ENCODE measurements at regions not wholly inside any gene's neighbourhood (a gene's known extent, or its start where the extent isn't known, plus 50 kb on each side); places are given as distances from the start of the nearest gene placed in this dataset.
A peak's percentile ranks its signal among the peaks of the same experiment; 100 is the strongest.

- no peak for DNase-seq
These were observed 122.6 kb upstream of the PHACTR1 start for GRCh38 chr6:12593771-12594529.

DNA sequence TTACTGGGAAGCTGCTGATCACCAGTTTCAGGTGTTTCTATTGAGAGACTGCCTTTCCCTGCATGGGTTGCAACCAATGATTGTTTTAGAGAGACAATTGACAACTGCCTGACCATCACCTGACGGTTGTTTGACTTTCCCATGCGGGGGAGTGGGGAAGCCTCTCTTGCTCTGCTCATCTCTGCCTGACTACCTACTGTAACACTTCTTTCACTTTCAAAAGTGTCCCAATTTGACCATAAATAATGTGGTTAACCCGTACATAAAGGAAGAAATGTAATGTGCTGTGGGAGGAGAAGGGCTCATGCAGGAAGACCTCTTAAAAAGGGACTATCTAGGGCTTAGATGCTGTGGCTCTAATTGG, 122.1 kb upstream of the PHACTR1 start:
- DNase-seq = no peak

DNA sequence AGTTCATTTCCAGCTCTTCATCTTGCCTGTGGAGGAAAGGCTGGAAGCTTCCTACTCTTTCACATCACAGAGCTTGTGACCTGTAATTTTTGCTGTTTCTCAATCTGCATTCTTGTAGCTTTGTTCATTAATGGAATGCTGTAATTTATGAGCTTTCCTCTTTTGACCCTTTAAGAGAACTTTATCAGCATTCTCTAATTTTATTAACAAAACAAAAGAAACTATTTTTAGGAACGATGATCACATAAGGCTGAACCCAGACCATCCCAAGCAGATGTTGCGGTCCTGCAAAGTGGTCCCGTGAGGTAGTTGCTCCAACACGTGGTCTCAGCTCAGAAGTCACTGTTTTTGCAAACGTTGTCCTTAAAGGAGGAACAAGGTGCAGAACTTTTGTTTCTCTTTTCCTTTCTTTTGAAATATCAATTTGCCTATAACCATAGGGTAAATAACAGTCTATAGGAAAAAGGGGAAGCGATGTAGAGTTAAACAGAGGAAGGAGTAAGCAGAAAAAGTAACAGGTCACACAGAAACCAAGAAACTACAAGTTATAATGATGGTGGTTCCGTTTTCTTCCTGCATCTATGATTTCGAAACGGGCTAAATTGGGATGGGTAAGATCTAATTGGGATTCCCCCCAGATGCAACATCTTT, 121.3 kb upstream of the PHACTR1 start:
- DNase-seq = no peak

DNA sequence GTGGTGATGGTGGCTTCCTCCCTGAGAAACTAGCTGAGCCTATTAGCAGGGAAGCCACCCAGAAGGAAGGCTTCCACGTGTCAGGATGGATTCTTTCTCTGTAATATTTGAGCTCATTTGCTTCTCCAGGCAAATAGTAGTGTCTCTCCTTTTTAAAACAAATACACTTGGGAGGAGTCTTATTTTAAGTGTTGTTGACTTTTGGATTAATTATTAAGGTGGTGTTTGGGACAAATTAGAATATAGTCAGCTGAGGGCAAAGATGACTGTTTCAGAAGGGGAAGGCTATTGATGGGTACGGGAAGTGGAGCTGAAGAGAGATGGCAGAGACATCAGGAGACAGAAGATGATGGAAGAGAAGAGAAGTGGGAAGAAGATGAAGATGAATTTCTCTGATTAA, 119.8 kb upstream of the PHACTR1 start:
- no peak for DNase-seq

DNA sequence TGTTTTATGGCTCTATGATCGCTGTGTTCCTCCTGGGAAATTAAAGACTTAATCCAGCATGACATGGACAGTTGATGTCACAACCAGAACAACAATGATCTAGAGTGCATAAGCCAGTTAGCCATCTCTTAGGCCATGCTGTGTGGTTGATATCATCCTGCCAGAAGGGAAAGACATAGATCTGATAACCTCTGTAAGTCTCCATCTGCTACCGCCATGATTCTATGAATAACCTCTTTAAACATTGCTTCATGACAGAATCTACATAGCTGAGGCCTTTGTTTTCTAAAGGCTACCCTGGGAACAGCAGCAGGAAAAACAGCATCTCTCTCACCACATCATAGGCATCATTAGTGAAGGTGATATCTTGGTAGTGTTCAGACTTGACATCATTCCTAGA, 117.6 kb upstream of the PHACTR1 start:
- no peak for DNase-seq

- DNase-seq = no peak
These were observed 114.7 kb upstream of the PHACTR1 start for GRCh38 chr6:12601881-12602280.

GRCh38 chr6:12602342-12602741, 114.2 kb upstream of the PHACTR1 start:
- DNase-seq = no peak

GRCh38 chr6:12602951-12603672, 113.5 kb upstream of the PHACTR1 start:
- DNase-seq = no peak

DNA sequence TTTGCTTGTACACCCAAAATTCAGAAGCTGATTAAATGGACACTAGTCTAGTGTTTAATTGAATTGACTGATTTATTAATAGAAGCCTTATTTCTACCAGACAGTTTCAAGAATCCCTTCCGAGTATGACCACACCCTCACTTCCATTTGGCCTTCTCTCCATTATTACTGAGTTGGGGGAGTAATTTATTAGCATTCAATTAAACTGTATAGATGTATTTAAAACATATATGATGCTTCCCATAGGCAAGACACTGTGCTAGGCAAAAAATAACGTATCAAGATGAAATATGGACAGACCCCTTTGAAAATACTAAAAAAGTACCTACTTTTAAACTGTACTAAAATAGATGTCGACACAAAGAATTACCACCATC, 112.9 kb upstream of the PHACTR1 start:
- no peak for DNase-seq

GRCh38 chr6:12605888-12606345, 110.7 kb upstream of the PHACTR1 start:
- DNase-seq = peak; percentile 14

DNA sequence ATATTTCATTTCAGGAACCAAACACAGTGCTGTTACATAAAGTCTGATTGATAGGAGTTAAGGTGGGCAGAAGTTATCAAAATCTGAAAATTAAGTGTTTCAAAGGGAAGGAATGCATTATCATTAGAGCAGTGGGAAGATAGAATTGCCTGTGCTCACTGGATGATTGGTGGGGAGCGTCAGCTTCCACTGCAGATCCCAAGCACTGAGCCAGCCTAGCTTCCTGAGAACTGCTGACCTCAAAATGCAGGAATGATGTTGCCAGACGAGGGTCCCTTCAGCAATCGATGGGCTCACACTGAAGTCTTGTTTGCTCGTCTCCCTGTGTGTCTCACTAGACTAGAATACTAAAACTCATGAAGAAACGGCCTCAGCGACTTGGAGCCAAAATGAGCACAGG, 110.0 kb upstream of the PHACTR1 start:
- no peak for DNase-seq

GRCh38 chr6:12608016-12608860, 108.3 kb upstream of the PHACTR1 start:
- DNase-seq = no peak

- DNase-seq = no peak
These were observed 107.7 kb upstream of the PHACTR1 start for GRCh38 chr6:12608874-12609273.

DNA sequence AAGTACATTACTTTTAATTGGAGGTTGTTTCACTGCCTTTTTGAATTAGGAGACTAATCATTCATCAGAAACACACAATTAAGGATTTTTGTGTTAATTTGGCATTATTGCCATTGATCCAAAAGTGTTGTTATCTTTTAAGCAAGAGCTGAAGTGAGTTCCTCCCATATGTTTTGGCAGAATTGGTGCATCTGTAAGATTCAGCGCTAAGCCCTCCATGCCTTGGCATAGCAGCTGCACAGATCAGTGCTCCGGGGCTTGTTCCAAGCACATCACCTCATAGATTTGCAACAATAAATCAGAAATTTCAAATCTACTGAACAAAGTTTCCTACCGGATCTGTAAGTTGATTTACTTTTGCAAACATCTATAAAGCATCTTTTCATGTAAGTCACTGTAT, 106.8 kb upstream of the PHACTR1 start:
- DNase-seq = no peak

DNA sequence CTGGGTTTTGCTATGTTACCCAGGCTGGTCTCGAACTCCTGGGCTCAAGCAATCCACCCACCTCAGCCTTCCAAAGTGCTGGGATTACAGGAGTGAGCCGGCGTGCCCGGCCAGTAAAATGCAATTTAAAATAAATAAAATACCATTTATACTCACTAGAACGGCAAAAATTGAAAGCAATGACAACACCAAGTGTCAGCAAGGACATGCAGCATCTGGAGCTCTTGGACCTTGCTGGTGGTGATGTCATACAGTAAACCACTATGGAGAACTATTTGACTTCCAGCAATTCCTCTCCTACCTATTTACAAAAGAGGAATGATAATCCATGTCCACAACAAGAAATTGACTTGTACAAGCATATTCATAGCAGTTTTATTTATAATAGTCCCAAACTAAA, 105.7 kb upstream of the PHACTR1 start:
- DNase-seq = no peak

- no peak for DNase-seq
These were observed 102.8 kb upstream of the PHACTR1 start for GRCh38 chr6:12613811-12614210.

- no peak for DNase-seq
These were observed 102.1 kb upstream of the PHACTR1 start for GRCh38 chr6:12614456-12614855.

- no peak for DNase-seq
These were observed 98.3 kb upstream of the PHACTR1 start for GRCh38 chr6:12618296-12618695.

DNA sequence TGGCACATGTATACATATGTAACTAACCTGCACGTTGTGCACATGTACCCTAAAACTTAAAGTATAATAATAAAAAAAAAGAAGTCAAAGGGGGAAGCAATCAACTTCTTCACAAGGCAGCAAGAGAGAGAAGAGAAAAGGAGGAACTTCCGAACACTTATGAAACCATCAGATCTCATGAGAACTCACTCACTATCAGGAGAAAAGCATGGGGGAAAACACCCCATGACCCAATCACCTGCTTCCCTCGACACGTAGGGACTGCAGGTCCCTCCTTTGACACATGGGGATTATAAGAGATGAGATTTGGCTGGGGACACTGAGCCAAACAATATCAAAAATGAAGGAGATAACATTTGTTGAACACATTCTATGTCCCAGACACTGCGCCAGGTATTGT, 94.8 kb upstream of the PHACTR1 start:
- no peak for DNase-seq

- DNase-seq = no peak
These were observed 94.0 kb upstream of the PHACTR1 start for GRCh38 chr6:12622566-12622965.

- DNase-seq = no peak
These were observed 92.3 kb upstream of the PHACTR1 start for GRCh38 chr6:12624142-12624837.

GRCh38 chr6:12627053-12627452, 89.5 kb upstream of the PHACTR1 start:
- DNase-seq = no peak

DNA sequence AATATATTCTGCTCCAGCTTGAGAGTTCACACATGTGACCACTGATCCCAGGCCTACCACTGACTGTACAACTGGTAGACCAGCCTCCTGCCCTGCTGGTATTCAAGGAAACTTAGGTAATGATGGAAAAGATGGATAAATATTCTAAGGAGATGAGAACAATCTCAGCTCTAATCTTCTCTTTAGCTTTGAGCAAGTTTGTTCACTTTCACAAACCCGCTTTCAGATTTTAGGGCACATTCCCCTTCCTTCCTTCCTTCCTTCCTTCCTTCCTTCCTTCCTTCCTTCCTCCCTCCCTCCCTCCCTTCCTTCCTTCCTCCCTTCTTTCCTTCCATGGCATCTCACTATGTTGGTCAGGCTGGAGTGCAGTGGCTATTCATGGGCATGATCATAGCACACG, 88.2 kb upstream of the PHACTR1 start:
- DNase-seq = no peak
